HG02610 (cell line): ENCODE measurements at regions not wholly inside any gene's neighbourhood (a gene's known extent, or its start where the extent isn't known, plus 50 kb on each side); places are given as distances from the start of the nearest gene placed in this dataset.

Experiments
- ATAC-seq: cut with Tn5 transposase; IDR thresholded peaks from one replicate; pipeline ENCODE4 v1.9.1; 2021; ENCODE audit warnings: mild to moderate bottlenecking, moderate library complexity; ENCODE audit not compliant: unreplicated experiment

DNA sequence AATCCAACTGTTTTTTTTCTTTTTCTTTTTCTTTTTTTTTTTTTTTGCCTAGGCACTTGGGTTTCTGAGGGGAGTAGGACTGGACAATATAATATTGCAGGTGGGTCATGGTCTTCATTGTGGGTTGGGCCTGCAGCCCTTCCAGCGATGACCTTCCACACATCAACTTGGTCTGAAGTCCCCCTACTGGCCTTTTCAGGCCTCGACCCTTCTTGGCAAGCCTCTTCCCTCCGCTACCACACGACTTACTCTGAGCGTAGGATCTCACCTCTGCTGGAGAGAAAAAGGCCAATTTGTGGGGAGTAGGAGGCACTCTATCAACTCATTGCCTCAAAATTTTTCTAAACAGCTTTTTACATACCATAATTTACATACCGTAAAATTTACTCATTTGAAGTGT lies 51.1 kb upstream of the GRIK3 start:
- no peak for ATAC-seq

DNA sequence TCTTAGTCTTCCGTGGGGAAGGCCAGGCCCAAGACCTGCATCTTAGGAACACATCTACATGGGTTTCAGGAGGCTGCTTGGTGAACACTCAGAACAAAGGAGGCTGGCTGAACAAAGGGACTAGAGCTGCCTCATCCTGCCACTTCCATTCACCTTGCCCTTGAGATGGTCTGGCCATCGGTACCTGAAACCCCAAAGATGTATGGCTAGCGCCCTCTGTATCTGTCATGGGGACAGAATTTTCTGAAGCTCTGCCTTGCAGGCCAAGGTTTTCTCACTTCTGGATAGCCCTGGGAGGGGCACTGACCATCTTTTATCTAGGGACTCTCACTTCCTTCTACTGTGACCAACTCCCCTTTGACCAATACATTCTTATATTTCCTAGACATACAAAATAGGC lies 55.4 kb upstream of the GRIK3 start:
- ATAC-seq, result no peak

DNA sequence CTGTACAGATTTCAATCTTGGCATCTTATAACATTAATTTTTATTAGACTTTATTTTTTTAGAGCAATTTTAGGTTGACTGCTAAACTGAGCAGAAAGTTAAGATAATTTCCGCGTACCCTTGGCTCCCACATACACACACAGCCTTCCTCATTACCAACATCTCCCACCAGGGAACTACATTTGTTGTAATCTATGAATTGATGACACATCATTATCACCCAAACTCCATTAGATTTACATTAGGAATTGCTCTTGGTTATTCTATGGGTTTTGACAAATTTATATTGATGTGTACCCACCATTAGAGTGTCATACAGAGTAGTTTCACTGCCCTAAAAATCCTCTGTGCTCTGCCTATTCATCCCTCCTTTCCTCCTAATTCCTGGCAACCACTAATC lies 56.4 kb upstream of the GRIK3 start:
- ATAC-seq, result no peak

DNA sequence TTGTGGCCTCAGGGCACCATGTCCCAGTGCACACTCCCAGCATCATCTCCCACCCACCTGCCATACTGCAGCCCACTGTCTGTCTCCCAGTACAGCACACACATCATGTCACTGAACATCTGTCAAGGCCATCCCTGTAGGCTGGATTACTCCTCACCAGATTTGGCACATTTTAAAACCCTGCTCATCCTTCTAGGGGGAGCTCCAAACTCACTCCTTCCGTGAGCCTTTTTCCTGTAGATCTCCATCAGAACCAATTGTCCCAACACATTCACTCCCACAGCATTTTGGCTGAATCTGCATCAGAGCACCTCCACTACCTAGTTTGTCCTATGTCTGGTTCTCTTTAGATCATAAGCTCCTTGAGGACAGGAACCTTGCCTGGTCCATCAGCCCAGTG lies 58.6 kb upstream of the GRIK3 start:
- no peak for ATAC-seq

DNA sequence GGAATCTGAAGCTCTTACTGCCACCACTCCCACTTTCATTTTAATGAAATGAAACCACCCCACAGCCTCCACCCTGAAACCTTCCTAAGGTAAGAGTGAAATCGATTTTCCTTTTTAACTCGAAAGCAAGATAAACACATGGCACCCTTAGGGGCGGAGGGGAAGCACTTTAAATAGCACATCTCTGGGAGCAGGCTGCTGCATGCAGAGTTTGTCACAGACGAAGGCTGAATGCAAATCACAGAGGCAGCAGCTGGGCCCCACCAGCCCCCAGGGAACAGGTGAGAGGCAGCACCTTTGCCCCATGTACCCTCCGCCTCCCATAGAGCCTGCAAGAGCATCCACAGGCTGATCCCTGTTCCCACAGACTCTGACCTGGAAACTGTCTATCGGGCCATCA lies 60.0 kb upstream of the GRIK3 start:
- no peak for ATAC-seq

DNA sequence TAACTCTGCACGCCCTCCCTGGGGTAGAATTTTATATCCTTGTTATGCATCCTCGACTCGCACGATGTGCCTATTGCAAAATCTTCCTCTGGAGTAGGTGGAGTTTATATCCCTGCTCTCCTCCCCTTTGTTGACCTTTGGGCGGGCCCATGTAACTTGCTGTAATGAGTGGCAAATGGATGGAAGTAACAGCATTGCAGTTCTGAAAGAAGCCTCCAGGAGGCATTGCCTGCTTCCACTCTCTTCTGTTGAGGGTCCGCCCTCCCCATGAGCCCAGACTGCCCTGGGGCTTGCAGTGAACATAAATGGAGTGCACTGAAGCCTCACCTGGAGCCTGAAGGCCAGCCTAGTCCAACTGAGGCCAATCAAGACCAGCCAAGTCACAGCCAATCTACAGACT lies 62.2 kb upstream of the GRIK3 start:
- no peak for ATAC-seq

DNA sequence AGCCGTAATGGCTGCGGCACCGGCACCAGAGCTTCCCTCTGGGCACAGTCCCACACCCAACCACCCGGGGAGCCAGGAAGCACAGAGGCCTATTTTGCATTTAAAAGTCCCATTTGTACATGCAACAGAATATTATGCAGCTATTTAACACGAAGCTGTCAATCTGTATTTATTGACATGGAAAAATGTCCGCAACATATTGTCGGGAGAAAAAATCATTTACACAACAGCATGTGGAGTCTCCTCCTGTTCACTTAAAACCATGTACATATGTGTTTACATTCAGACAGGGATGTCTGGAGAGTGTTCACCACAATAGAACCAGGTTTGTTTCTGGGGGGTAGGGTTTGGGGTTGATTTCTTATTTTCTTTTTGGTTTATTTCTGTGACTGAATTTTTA lies 63.4 kb upstream of the GRIK3 start:
- ATAC-seq, result no peak

DNA sequence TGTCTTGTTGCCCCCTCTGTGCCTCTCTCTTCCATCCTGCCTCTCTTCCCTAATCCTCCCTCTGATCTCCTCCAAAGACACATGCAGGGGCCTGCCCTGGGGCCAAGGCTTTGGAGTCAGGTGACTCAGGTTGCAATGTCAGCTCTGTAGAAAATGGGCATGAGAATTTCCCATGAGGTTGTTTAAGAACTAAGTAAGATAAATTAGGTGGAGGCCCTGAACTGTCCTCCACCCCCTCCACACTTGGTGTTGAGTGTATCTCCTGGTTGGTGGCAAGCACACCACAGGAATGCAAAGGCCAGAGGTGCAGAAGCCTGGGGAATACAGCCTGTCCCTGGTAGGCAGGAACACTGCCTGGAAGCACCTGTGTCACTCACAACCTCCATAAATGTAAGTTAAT lies 63.9 kb upstream of the GRIK3 start:
- ATAC-seq, result no peak

DNA sequence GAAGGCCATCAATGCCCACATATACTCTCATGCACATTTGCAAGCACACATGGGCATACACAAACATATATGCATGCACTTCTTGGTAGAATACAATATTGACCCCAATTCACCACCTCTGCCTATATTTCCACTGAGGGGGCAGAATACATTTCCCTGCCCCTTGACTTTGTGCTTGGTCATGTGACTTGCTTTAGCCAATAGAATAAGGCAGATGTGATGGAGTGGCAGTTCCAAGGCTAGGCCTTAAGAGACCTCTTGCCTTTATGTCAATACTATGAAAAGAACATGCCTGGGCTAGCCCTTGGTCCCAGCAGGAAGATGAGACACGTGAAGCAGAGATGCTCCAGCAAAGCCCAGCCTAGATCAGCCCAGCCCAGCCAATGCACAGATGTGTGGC lies 66.0 kb upstream of the GRIK3 start:
- no peak for ATAC-seq

DNA sequence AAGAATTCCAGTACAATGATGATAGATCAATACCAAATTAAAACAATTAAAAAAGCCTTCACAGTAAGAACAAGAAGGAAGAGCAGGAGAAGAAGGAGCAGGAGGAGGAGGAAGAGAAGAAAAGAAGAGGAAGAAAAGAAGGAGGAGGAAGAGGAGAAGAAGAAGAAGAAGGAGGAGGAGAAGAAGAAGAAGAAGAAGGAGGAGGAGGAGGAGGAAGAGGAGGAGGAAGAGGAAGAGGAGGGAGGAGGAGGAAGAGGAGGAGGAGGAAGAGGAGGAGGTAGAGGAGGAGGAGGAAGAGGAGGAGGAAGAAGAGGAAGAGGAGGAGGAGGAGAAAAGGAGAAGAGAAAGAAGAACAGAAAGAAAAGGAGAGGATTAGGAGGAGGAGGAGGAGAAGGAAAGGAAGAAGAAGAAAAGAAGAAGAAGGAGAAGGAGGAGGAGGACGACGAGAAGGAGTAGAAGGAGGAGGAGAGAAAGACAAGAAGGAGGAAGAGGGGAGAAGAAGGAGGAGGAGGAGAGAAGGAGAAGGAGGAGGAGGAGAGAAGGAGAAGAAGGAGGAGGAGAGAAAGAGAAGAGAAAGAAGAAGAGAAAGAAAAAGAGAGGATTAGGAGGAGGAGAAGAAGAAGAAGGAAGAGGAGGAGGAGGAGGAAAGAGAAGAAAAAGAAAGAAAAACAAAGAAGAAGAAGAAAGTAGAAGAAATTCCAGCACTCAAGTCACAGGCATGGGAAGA lies 68.5 kb upstream of the GRIK3 start:
- ATAC-seq, result no peak

DNA sequence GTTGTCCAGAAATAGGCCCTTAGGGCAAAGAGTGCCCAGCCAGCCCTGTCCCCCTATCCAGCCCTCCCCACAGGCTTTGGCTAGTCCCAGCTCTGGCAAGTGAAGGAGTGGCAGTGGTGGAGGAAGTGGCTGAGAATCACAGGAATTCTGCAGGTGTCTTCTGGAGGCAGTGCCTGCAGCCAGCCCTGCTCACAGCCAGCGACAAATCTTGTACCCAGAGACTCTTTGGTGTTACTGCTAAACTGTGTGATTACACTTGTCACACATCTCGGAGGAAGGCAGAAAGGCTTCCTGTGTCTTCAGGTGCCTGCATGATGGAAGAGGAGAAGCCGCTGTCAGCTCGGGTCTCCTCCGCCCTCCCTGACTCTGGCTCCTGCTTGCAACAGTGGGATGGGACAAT lies 71.6 kb upstream of the GRIK3 start:
- no peak for ATAC-seq

DNA sequence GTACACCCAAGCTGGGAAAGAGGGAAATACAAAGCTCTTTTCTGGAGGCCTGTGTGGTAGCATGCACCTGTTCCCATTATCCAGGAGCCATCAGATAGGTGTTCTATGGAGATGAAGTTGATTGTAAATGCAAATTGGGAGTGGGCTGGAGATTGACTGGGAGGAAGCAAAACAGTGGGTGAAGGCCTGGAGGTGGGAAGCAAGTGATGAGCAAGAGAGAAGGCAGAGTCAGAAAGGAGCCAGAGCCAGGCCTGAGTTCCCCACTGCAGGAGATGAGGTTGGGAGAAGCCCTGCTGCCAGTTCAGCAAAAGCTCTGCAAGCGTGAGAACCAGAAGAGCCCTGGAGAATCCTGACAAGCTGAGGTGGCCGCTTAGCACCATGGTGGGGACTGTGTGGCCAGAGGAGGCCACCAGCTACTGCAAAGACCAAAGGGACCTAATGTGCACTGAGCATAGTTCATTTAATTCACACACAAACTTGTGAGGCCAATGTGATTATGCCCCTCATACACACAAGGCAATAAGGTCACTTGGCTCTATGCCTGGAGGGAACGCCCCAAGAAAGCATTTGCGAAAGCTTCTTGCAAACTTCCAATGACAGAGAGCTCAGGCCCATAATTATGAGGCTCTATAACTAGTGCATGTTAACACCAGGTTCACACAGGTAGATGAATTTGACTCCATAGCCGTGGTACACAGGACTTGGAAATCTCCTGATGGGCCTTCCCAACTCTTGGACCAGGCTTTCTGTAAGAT lies 73.0 kb upstream of the GRIK3 start:
- no peak for ATAC-seq

DNA sequence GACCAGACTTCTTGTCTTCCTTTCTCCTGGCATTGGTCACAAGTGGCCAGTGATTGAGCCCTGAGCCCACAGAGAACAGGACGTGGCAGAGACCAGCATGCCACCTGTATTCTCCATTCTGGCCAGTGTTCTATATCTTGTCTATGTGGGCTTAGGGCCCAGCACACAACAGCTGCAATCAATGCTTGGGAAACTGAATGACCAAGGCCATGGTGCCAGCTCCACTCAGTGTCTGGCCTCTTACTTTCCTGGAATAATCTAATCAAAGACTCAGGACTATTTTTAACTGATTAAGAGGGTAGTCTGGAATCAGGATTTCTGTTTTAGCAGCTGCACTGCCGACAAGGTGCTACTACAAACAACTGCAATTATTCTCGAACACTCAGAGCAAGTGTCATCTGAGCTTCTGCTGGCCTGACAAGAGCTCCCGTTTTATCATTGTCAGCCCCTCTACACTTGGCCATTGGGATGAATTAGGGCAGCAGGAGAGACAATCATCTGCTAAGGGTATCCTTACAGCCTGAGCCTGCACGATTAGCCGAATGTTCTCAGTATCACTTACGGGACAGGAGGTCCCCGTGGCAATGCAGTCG lies 74.4 kb upstream of the GRIK3 start:
- ATAC-seq, result no peak

DNA sequence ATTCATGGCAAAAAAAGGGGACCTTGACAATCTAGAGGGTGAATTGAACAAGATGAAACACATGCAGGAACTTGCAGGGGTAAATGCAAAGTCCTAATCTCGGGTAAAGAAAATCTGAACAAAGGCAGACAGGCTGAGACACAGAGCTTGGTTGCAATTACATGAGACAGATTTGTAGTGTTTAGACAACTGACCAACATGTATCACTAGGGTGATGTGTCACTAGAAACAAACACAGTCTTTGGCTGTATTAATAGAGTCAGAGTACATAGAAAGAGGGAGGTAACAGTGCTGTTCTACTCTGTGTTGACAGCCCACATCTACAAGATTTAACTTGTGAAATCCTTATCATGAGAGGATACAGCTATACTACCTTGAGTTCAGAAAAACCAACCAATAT lies 78.1 kb upstream of the GRIK3 start:
- no peak for ATAC-seq

DNA sequence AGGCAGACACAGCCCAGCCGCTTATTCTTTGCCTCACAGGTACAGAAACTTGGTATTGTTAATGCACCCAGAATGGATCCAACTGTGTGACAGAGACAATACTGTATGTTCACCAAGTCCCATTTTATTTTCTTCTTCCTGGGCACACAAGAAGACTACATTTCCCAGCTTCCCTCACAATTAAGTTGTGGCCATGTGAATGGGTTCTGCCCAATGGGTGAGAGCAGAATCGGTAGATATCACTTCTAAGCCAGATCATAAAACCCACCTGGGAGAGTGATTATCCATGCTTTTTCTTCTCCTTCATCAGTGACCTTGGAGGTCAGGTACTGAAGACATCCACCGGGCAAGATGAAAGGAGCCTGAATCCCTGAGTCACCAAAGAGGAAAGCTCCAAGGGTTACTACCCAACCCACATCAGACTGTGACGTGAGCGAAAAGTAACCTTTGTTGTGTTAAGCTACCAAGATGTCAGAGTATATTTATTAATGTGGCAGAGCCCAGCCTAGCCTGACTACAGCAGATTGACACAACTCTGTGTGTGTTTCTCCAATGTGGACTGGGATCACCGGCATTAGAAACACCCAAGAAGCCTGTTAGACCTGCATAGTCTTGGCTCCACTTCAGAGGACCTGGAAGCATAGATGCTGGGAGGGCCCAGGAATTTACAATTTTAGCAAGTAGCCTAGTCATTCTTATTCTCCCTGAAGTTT lies 79.1 kb upstream of the GRIK3 start:
- no peak for ATAC-seq

DNA sequence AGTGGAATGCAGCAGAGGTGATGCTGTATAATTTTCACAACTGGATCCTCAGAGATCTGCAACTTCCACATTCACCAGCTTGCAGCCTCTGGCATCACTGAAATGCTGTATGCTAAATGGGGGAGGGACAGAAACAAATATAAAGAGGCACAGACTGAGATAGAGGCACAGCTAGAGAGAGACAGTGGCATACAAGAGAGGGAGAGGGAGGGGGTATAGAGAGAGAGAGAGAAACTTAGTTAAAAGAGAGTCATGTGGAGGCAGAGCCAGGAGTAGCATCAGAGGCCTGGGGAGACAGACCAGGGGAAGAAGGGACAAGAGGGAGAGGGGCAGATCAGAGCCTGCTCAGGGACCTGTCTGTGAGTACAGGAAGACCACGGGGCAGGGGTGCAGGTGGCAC lies 84.5 kb upstream of the GRIK3 start:
- no peak for ATAC-seq

DNA sequence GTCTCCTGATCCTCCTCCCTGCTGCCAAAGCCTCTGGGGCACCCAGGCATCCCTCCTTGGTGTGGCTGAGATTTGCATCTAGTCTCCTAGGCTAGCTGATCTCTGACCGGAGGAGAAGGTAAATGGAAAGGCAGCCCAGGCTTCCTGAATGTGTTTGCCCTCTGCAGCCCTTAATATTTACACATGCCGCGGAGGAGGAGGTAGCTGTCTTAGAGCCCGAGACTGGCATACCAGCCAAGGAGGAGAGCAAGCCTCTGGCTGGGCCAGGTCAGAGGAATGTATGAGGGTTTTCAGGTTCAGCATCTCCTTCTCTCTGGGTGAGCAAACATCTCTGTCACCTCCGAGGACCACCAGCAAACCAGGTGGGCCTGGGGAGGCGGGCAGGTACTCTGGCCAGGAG lies 86.0 kb upstream of the GRIK3 start:
- ATAC-seq, result no peak

DNA sequence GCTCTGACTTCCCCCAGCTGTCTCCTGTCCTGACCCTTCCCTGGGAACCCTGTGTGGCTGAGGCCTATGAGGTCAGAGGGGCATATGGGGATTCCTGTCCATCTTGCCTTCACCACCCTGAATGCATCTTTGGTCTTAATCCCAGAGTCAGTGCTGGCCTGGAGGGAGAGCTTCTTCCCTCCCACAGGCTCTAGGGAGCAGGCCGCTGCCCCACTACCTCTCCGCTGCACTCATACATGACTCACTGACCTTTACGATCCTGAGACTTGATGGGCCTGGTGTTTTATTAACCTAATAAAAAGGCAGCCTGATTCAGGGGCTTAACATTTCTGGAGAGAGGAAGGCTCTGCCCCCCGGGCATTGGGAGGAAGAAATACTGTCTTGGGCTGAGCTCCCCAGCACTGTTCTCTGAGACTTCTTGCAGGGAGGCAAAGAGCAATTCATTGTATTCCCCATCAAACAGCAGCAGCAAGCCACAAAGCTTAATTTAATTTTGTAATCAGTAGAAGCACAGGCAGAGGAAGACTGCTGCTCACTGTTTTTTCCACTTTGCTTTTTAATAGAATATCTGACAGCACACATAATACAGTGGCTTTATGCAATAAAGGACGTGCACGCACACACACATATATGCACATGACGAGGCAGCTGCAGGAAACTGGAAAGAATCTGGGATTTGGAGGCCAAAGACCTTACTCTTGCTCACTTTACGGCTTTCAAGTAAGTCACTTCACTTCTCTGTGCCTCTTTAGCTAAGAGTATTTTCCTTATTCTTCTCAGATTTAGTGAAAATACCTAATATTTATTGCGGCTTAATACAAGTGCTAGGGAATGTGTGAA lies 89.2 kb upstream of the GRIK3 start:
- ATAC-seq, result no peak

DNA sequence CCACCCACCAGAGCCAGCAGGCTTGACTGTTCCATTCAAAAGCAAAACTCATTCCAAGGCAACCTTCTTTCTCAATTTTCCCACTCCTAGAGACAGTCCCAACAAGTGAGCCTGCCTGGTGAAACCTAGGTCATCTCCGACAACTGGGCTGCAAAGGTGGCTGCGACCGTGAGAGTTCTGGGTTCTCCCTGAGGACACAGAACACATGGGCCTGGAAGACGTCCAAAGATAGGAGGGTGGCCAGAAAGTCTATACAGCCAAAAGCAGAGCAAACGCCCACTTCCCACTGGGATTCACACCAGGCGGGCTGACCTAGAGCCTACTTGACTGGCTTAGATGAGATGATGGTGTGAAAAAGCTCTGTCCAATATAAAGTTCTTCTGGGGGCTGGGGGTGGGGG lies 90.2 kb upstream of the GRIK3 start:
- ATAC-seq, result no peak

DNA sequence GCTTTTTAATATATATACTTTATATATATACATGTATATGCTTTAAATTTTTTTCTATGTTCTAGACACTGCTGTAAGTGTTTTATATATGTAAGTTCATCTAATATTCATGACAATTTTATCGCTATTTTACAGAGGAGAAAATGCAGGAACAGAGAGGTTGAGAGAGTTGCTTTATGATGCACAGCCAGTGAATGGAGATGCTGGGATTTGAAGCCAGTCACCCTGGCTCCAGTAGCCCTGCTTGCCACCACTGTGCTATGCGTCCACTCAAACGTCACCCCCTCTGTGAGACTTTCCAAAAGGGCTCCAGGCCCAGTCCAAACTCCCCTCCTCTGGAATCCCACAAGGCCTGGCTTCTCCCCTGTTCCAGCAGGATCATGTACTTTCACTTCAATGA lies 91.0 kb upstream of the GRIK3 start:
- ATAC-seq, result no peak

DNA sequence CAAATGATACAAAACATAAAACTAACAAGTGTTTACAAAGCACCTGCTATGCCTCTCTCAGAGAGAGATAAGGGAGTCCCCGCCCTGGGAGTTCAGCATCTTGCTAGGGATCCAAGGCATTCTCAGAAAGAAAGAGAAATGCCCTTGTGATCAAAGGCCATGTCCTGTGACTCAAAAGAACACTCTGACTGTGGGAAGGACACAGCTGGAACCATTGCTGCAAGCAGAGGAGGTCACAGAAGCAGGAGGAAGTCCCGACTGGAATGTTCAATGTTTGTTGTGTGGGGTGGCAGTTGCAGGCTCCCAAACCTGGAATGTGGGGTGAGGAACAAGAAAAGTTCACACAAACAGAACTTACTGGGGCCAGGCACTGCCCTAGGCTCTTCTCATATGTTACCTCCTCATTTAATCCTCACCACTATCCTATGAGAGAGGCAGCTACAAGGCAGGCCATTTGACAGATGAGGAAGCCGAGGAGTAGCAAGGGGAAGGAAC lies 93.0 kb upstream of the GRIK3 start:
- no peak for ATAC-seq
